Keratinocyte (primary cell): ENCODE measurements at regions not wholly inside any gene's neighbourhood (a gene's known extent, or its start where the extent isn't known, plus 50 kb on each side); places are given as distances from the start of the nearest gene placed in this dataset.

Experiments
- DNase-seq: peaks from one replicate; pipeline ENCODE4 v3.0.0-alpha.2; 2011; ENCODE audit warnings: low read depth, missing footprints, low spot score
- FAIRE-seq: peaks from 2 replicates; lab custom pipeline; 2011; peaks lifted over from hg19 to GRCh38; lab: Jason Lieb, UNC
- H2AFZ ChIP-seq: 2 replicates; pipeline ENCODE4 v1.6.0; 2012; ENCODE audit warnings: low read length, control low read depth, inconsistent platforms; ENCODE audit not compliant: control insufficient read depth
- H3K27ac ChIP-seq: 2 replicates; pipeline ENCODE4 v1.5.1; 2011; ENCODE audit warnings: low read length; ENCODE audit not compliant: control insufficient read depth, insufficient read depth
- H3K27me3 ChIP-seq: 3 replicates; pipeline ENCODE4 v1.6.0; 2011; ENCODE audit warnings: low read length; ENCODE audit not compliant: control insufficient read depth, insufficient read depth; ENCODE audit errors: extremely low read depth
- H3K36me3 ChIP-seq, 2 experiments: 2 replicates in 1 of 2; 3 replicates in 1 of 2; pipeline ENCODE4 v1.5.1; 2011; ENCODE audit warnings: low read length in 2 of 2, mild to moderate bottlenecking in 1 of 2; ENCODE audit not compliant: control insufficient read depth in 2 of 2, insufficient read depth in 2 of 2; ENCODE audit errors: extremely low read depth in 1 of 2
- H3K4me1 ChIP-seq: 3 replicates; pipeline ENCODE4 v1.5.1; 2011; ENCODE audit warnings: low read length; ENCODE audit not compliant: control insufficient read depth, insufficient read depth; ENCODE audit errors: extremely low read depth
- H3K4me2 ChIP-seq: 3 replicates; pipeline ENCODE4 v1.6.0; 2011; ENCODE audit warnings: low read depth, low read length; ENCODE audit not compliant: control insufficient read depth, insufficient read depth; ENCODE audit errors: extremely low read depth
- H3K4me3 ChIP-seq, 3 experiments: fragments of 200-600 bp in 1 of 3; sonication (generic) in 1 of 3; 2 replicates in 2 of 3; 3 replicates in 1 of 3; pipeline ENCODE4 v1.5.1; 2011 to 2016; ENCODE audit warnings: low read length in 3 of 3, mild to moderate bottlenecking in 3 of 3, control low read depth in 2 of 3, inconsistent platforms in 1 of 3, low read depth in 1 of 3, mixed read lengths in 1 of 3, mixed run types in 1 of 3, moderate library complexity in 1 of 3; ENCODE audit not compliant: control insufficient read depth in 2 of 3, insufficient read depth in 2 of 3; ENCODE audit errors: extremely low read depth in 1 of 3
- H3K79me2 ChIP-seq: 2 replicates; pipeline ENCODE4 v1.6.0; 2012; ENCODE audit warnings: low read length; ENCODE audit not compliant: control insufficient read depth, insufficient read depth
- H3K9ac ChIP-seq: 3 replicates; pipeline ENCODE4 v1.6.0; 2011; ENCODE audit warnings: low read length; ENCODE audit not compliant: control insufficient read depth, insufficient read depth; ENCODE audit errors: extremely low read depth
- H3K9me1 ChIP-seq: 3 replicates; pipeline ENCODE4 v1.6.0; 2011; ENCODE audit warnings: low read length; ENCODE audit not compliant: control insufficient read depth, insufficient read depth; ENCODE audit errors: extremely low read depth
- H3K9me3 ChIP-seq: 2 replicates; pipeline ENCODE4 v1.5.1; 2012; ENCODE audit warnings: low read depth, low read length; ENCODE audit not compliant: control insufficient read depth
- H4K20me1 ChIP-seq: 3 replicates; pipeline ENCODE4 v1.6.0; 2011; ENCODE audit warnings: low read length; ENCODE audit not compliant: control insufficient read depth, insufficient read depth; ENCODE audit errors: extremely low read depth
- EZH2 ChIP-seq: IDR thresholded peaks from one replicate; pipeline ENCODE4 v1.6.1; 2012; ENCODE audit warnings: inconsistent platforms, mild to moderate bottlenecking, low read length, moderate library complexity
- dilution Hi-C: fragments of 300-500 bp; cut with MboI; formaldehyde crosslinking; loops from one replicate; pipeline ENCODE4 v1.7.0; 2020; ENCODE audit warnings: low sequenced_read_pairs; ENCODE audit not compliant: extremely low pct_ligation_motif_present
- TF ChIP-seq, protein P1 (sequence below), 3 experiments: IDR thresholded peaks in 1 of 3; conservative IDR thresholded peaks in 1 of 3; optimal IDR thresholded peaks in 1 of 3; 2 replicates in 2 of 3; 3 replicates in 1 of 3; pipeline versions ENCODE3 to v1.5.1; 2011; ENCODE audit warnings: low read length in 3 of 3, mild to moderate bottlenecking in 3 of 3, moderate library complexity in 2 of 3, control low read depth in 1 of 3, inconsistent platforms in 1 of 3; ENCODE audit not compliant: insufficient read depth in 2 of 3; ENCODE audit errors: extremely low read depth in 1 of 3

GRCh38 chr13:34634448-34634847 lies 307.6 kb upstream of the NBEA start:
- dilution Hi-C loops: no loop called here
- H3K27me3 ChIP-seq: no peaks in the 10 kb centered on the region
- H3K27ac ChIP-seq: no peak overlapping the region
- no peaks in the 10 kb centered on the region for H3K9me1 ChIP-seq
- no peak overlapping the region for H2AFZ ChIP-seq
- H3K9ac ChIP-seq: no peak overlapping the region
- no peaks in the 10 kb centered on the region for H3K9me3 ChIP-seq
- H3K79me2 ChIP-seq: no peaks in the 10 kb centered on the region
- H4K20me1 ChIP-seq: no peaks in the 10 kb centered on the region
- H3K4me1 ChIP-seq: no peaks in the 10 kb centered on the region
- H3K4me2 ChIP-seq: no peak overlapping the region
- TF ChIP-seq, protein P1, sequence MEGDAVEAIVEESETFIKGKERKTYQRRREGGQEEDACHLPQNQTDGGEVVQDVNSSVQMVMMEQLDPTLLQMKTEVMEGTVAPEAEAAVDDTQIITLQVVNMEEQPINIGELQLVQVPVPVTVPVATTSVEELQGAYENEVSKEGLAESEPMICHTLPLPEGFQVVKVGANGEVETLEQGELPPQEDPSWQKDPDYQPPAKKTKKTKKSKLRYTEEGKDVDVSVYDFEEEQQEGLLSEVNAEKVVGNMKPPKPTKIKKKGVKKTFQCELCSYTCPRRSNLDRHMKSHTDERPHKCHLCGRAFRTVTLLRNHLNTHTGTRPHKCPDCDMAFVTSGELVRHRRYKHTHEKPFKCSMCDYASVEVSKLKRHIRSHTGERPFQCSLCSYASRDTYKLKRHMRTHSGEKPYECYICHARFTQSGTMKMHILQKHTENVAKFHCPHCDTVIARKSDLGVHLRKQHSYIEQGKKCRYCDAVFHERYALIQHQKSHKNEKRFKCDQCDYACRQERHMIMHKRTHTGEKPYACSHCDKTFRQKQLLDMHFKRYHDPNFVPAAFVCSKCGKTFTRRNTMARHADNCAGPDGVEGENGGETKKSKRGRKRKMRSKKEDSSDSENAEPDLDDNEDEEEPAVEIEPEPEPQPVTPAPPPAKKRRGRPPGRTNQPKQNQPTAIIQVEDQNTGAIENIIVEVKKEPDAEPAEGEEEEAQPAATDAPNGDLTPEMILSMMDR (optimal IDR thresholded peaks at IDR 0.05 in 1 of 3, IDR thresholded peaks at IDR 0.05 in 1 of 3, conservative IDR thresholded peaks at IDR 0.05 in 1 of 3; ENCODE audit: extremely low read depth in 1 of 3, insufficient read depth in 2 of 3, low read length in 3 of 3): no peak
- TF ChIP-seq EZH2: no peak
- H3K4me3 ChIP-seq: no peak overlapping the region
- DNase-seq (no peak), FAIRE-seq (no peak)
- H3K36me3 ChIP-seq: no peaks in the 10 kb centered on the region

GRCh38 chr13:34637138-34637537 lies 304.9 kb upstream of the NBEA start:
- Histone ChIP-seq H3K27ac (no peak overlapping the region), H4K20me1 (no peaks in the 10 kb centered on the region), H2AFZ (no peak overlapping the region), H3K27me3 (no peaks in the 10 kb centered on the region), H3K4me3 (no peak overlapping the region), H3K9me3 (no peaks in the 10 kb centered on the region), H3K36me3 (no peaks in the 10 kb centered on the region), H3K4me1 (no peaks in the 10 kb centered on the region), H3K9me1 (no peaks in the 10 kb centered on the region), H3K79me2 (no peaks in the 10 kb centered on the region), H3K9ac (no peak overlapping the region), H3K4me2 (no peak overlapping the region)
- DNase-seq (no peak), FAIRE-seq (no peak)
- dilution Hi-C loops: no loop called here
- TF ChIP-seq, protein P1 (optimal IDR thresholded peaks at IDR 0.05 in 1 of 3, IDR thresholded peaks at IDR 0.05 in 1 of 3, conservative IDR thresholded peaks at IDR 0.05 in 1 of 3; ENCODE audit: extremely low read depth in 1 of 3, insufficient read depth in 2 of 3, low read length in 3 of 3): no peak
- TF ChIP-seq EZH2: no peak
